ENCODE measurements at regions not wholly inside any gene's neighbourhood (a gene's known extent, or its start where the extent isn't known, plus 50 kb on each side); places are given as distances from the start of the nearest gene placed in this dataset.

DNA sequence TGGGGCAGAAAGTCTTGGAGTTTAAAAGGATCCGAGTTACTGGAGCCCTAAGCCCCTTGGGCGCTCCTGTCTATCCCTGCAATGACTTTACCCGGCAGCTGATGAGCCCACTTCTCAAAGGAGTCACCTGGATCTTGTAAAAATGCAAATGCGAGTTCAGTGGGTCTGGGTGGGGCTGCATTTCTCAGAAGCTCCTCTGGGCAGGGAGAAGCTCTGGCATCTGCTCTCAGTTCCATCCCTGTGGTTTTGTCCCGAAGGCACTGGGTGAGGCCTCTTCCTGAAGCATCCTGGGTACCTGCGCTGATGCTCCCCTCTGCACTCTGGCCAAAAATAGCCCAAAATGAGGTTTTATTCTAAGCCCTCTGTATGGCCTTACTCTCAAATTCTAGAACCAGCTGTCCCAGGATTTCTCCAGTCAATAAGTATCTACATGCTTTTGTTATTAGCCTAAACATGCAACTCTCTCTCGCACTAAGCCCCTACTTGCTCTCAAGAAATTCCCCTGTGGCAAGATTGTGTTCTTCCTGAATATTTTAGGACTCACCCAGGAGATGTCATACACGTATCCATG lies 167.8 kb upstream of the APCDD1 start:
- H3K9me3 ChIP-seq (ENCODE audit: insufficient read depth, low read length), result peaks cover 14% of the 10 kb centered on the region; the same call in 1 of the 2 replicates
- H3K4me1 ChIP-seq (ENCODE audit: insufficient read depth, insufficient read length), result peaks cover 7% of the 10 kb centered on the region
- no peak for TF ChIP-seq SUZ12 (IDR thresholded peaks at IDR 0.05; ENCODE audit: extremely low read depth, insufficient read depth, insufficient read length)
- no peak for TF ChIP-seq ZNF274 (IDR thresholded peaks at IDR 0.05; ENCODE audit: low read depth, low read length)
- no peak for TF ChIP-seq YY1 (IDR thresholded peaks at IDR 0.05; ENCODE audit: insufficient read depth, insufficient read length)
- no peak for DNase-seq (ENCODE audit: low read depth, low spot score)
- no peak overlapping the region for H3K9ac ChIP-seq (ENCODE audit: insufficient read length, low read depth)
- no peaks in the 10 kb centered on the region for H3K27me3 ChIP-seq (ENCODE audit: insufficient read depth, insufficient read length)
- H3K4me3 ChIP-seq (ENCODE audit: insufficient read length, low read depth), result no peak overlapping the region
- H3K36me3 ChIP-seq (ENCODE audit: insufficient read depth, insufficient read length, low read length), result no peaks in the 10 kb centered on the region

DNA sequence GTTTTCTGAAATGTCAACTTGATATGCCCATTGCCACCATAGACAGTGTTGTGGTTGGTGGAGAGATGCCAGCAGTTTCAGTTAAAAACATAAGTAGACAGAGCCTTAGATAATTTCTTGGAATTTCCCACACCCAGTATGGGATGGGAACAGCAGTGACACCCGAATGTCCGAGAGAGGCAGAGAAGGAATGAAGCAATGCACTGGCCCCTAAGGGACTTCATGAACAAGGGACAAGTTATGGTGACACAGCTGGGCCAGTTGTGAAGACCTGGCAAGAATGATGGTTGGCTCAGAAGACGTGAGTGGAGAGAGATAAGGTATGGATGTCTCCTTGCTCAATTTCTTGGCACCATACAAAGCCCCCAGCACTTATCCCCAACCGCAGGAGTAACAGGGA lies 165.2 kb upstream of the APCDD1 start:
- H3K4me1 ChIP-seq (ENCODE audit: insufficient read depth, insufficient read length), result peaks cover 7% of the 10 kb centered on the region
- no peak overlapping the region for H3K4me3 ChIP-seq (ENCODE audit: insufficient read length, low read depth)
- no peaks in the 10 kb centered on the region for H3K27me3 ChIP-seq (ENCODE audit: insufficient read depth, insufficient read length)
- no peaks in the 10 kb centered on the region for H3K36me3 ChIP-seq (ENCODE audit: insufficient read depth, insufficient read length, low read length)
- no peak for DNase-seq (ENCODE audit: low read depth, low spot score)
- peaks cover 14% of the 10 kb centered on the region; the same call in 1 of the 2 replicates for H3K9me3 ChIP-seq (ENCODE audit: insufficient read depth, low read length)
- no peak overlapping the region for H3K9ac ChIP-seq (ENCODE audit: insufficient read length, low read depth)
- TF ChIP-seq SUZ12 (IDR thresholded peaks at IDR 0.05; ENCODE audit: extremely low read depth, insufficient read depth, insufficient read length), result no peak
- no peak for TF ChIP-seq ZNF274 (IDR thresholded peaks at IDR 0.05; ENCODE audit: low read depth, low read length)
- TF ChIP-seq YY1 (IDR thresholded peaks at IDR 0.05; ENCODE audit: insufficient read depth, insufficient read length), result no peak

- no peak overlapping the region for H3K4me3 ChIP-seq (ENCODE audit: insufficient read length, low read depth)
- H3K4me1 ChIP-seq (ENCODE audit: insufficient read depth, insufficient read length), result peaks cover 7% of the 10 kb centered on the region
- H3K9ac ChIP-seq (ENCODE audit: insufficient read length, low read depth), result no peak overlapping the region
- H3K36me3 ChIP-seq (ENCODE audit: insufficient read depth, insufficient read length, low read length), result no peaks in the 10 kb centered on the region
- H3K9me3 ChIP-seq (ENCODE audit: insufficient read depth, low read length), result peaks cover 14% of the 10 kb centered on the region; the same call in 1 of the 2 replicates
- TF ChIP-seq YY1 (IDR thresholded peaks at IDR 0.05; ENCODE audit: insufficient read depth, insufficient read length) (no peak), ZNF274 (IDR thresholded peaks at IDR 0.05; ENCODE audit: low read depth, low read length) (no peak), SUZ12 (IDR thresholded peaks at IDR 0.05; ENCODE audit: extremely low read depth, insufficient read depth, insufficient read length) (no peak)
- no peak for DNase-seq (ENCODE audit: low read depth, low spot score)
- H3K27me3 ChIP-seq (ENCODE audit: insufficient read depth, insufficient read length), result no peaks in the 10 kb centered on the region
These were observed 164.3 kb upstream of the APCDD1 start for GRCh38 chr18:10289951-10290637.

DNA sequence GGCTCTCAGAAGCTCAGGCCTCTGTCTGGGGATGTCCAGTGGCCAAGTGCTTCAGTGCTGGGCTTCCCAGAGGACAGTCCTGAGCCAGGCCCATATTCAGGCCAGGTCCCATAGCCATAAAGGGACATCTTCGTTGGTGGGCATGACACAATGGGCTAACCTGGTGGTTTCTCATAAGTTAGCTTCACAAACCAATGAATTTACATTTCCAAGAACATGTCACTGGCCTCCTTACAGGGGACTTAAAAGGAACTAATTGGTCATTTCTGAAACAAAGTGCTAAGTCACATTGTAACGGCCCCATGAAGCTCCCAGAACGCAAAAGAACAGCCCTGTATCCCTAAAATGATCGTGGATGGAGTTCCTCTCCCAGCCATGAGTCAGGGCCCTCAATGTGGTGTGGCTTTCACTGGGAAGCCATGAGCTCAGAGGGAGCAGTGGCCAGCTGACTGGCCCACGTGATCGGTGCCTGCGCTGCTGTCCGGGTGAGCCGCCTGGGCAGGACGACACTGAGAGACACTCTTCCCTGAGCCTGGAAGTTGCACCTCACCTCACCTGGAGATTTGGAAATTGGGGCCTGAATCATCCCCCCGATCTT lies 163.7 kb upstream of the APCDD1 start:
- H3K36me3 ChIP-seq (ENCODE audit: insufficient read depth, insufficient read length, low read length), result no peaks in the 10 kb centered on the region
- H3K4me1 ChIP-seq (ENCODE audit: insufficient read depth, insufficient read length), result peaks cover 7% of the 10 kb centered on the region
- H3K4me3 ChIP-seq (ENCODE audit: insufficient read length, low read depth), result no peak overlapping the region
- TF ChIP-seq SUZ12 (IDR thresholded peaks at IDR 0.05; ENCODE audit: extremely low read depth, insufficient read depth, insufficient read length) (no peak), YY1 (IDR thresholded peaks at IDR 0.05; ENCODE audit: insufficient read depth, insufficient read length) (no peak), ZNF274 (IDR thresholded peaks at IDR 0.05; ENCODE audit: low read depth, low read length) (no peak)
- peaks cover 14% of the 10 kb centered on the region; the same call in 1 of the 2 replicates for H3K9me3 ChIP-seq (ENCODE audit: insufficient read depth, low read length)
- no peaks in the 10 kb centered on the region for H3K27me3 ChIP-seq (ENCODE audit: insufficient read depth, insufficient read length)
- H3K9ac ChIP-seq (ENCODE audit: insufficient read length, low read depth), result no peak overlapping the region
- no peak for DNase-seq (ENCODE audit: low read depth, low spot score)

DNA sequence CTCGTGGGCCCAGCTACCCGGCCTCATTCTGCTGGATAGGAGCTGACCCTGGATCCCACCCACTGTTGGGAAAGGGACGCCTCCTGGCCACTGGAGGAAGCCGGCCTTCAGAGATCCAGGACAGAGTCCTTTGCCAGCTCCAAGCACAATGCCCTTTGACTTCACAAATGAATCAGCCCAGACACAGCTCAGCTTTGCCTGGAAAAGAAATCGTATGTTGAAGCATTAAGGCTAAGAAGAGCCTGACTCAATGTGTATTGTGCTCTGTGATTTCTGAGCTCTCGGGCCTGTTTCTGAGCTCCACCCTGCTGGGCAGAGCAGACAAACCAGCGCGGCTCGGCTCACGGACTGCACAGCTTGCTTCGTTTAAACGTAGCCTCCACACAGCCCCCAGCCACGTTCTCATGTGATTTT lies 162.9 kb upstream of the APCDD1 start:
- Histone ChIP-seq H3K4me3 (ENCODE audit: insufficient read length, low read depth) (no peak overlapping the region), H3K27me3 (ENCODE audit: insufficient read depth, insufficient read length) (no peaks in the 10 kb centered on the region), H3K9ac (ENCODE audit: insufficient read length, low read depth) (no peak overlapping the region), H3K4me1 (ENCODE audit: insufficient read depth, insufficient read length) (peaks cover 7% of the 10 kb centered on the region), H3K36me3 (ENCODE audit: insufficient read depth, insufficient read length, low read length) (no peaks in the 10 kb centered on the region), H3K9me3 (ENCODE audit: insufficient read depth, low read length) (peaks cover 14% of the 10 kb centered on the region; the same call in 1 of the 2 replicates)
- no peak for TF ChIP-seq SUZ12 (IDR thresholded peaks at IDR 0.05; ENCODE audit: extremely low read depth, insufficient read depth, insufficient read length)
- no peak for TF ChIP-seq YY1 (IDR thresholded peaks at IDR 0.05; ENCODE audit: insufficient read depth, insufficient read length)
- no peak for TF ChIP-seq ZNF274 (IDR thresholded peaks at IDR 0.05; ENCODE audit: low read depth, low read length)
- DNase-seq (ENCODE audit: low read depth, low spot score), result no peak

- TF ChIP-seq ZNF274 (IDR thresholded peaks at IDR 0.05; ENCODE audit: low read depth, low read length) (no peak), YY1 (IDR thresholded peaks at IDR 0.05; ENCODE audit: insufficient read depth, insufficient read length) (no peak), SUZ12 (IDR thresholded peaks at IDR 0.05; ENCODE audit: extremely low read depth, insufficient read depth, insufficient read length) (no peak)
- Histone ChIP-seq H3K4me1 (ENCODE audit: insufficient read depth, insufficient read length) (no peaks in the 10 kb centered on the region), H3K9me3 (ENCODE audit: insufficient read depth, low read length) (peaks cover 9% of the 10 kb centered on the region; the same call in 1 of the 2 replicates), H3K4me3 (ENCODE audit: insufficient read length, low read depth) (no peak overlapping the region), H3K9ac (ENCODE audit: insufficient read length, low read depth) (no peak overlapping the region), H3K36me3 (ENCODE audit: insufficient read depth, insufficient read length, low read length) (no peaks in the 10 kb centered on the region), H3K27me3 (ENCODE audit: insufficient read depth, insufficient read length) (no peaks in the 10 kb centered on the region)
- DNase-seq (ENCODE audit: low read depth, low spot score), result no peak
These were observed 160.5 kb upstream of the APCDD1 start for GRCh38 chr18:10293966-10294365.

DNA sequence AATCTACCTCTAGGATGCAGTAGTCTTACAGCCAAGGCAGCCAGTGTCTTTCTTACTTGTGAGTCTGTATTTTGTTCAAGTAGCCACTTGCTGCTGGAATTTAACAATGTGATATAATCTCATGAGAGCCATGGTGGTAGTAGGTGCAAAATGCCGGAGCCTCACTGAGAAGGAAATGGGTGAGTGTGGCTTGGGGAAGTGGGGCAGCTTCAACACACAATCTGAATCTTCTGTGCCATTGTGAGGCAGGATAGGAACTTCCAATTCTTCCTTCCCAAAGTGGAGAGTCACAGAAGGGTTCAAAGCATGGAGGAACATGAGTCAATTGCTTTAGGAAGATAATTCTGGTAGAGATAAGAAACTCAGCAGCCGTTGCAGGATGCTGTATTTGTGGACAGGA lies 158.7 kb upstream of the APCDD1 start:
- Histone ChIP-seq H3K36me3 (ENCODE audit: insufficient read depth, insufficient read length, low read length) (no peaks in the 10 kb centered on the region), H3K4me3 (ENCODE audit: insufficient read length, low read depth) (no peak overlapping the region), H3K4me1 (ENCODE audit: insufficient read depth, insufficient read length) (no peaks in the 10 kb centered on the region), H3K9ac (ENCODE audit: insufficient read length, low read depth) (no peak overlapping the region), H3K27me3 (ENCODE audit: insufficient read depth, insufficient read length) (no peaks in the 10 kb centered on the region), H3K9me3 (ENCODE audit: insufficient read depth, low read length) (no peaks in the 10 kb centered on the region)
- no peak for DNase-seq (ENCODE audit: low read depth, low spot score)
- TF ChIP-seq SUZ12 (IDR thresholded peaks at IDR 0.05; ENCODE audit: extremely low read depth, insufficient read depth, insufficient read length) (no peak), YY1 (IDR thresholded peaks at IDR 0.05; ENCODE audit: insufficient read depth, insufficient read length) (no peak), ZNF274 (IDR thresholded peaks at IDR 0.05; ENCODE audit: low read depth, low read length) (no peak)
